Keratinocyte (primary cell): ENCODE measurements at regions not wholly inside any gene's neighbourhood (a gene's known extent, or its start where the extent isn't known, plus 50 kb on each side); places are given as distances from the start of the nearest gene placed in this dataset.

Experiments used
- DNase-seq: peaks from one replicate; pipeline ENCODE4 v3.0.0-alpha.2; 2011; ENCODE audit warnings: low read depth, missing footprints, low spot score
- FAIRE-seq: peaks from 2 replicates; lab custom pipeline; 2011; peaks lifted over from hg19 to GRCh38; lab: Jason Lieb, UNC
- H2AFZ ChIP-seq: 2 replicates; pipeline ENCODE4 v1.6.0; 2012; ENCODE audit warnings: low read length, control low read depth, inconsistent platforms; ENCODE audit not compliant: control insufficient read depth
- H3K27ac ChIP-seq: 2 replicates; pipeline ENCODE4 v1.5.1; 2011; ENCODE audit warnings: low read length; ENCODE audit not compliant: control insufficient read depth, insufficient read depth
- H3K27me3 ChIP-seq: 3 replicates; pipeline ENCODE4 v1.6.0; 2011; ENCODE audit warnings: low read length; ENCODE audit not compliant: control insufficient read depth, insufficient read depth; ENCODE audit errors: extremely low read depth
- H3K36me3 ChIP-seq, 2 experiments: 2 replicates in 1 of 2; 3 replicates in 1 of 2; pipeline ENCODE4 v1.5.1; 2011; ENCODE audit warnings: low read length in 2 of 2, mild to moderate bottlenecking in 1 of 2; ENCODE audit not compliant: control insufficient read depth in 2 of 2, insufficient read depth in 2 of 2; ENCODE audit errors: extremely low read depth in 1 of 2
- H3K4me1 ChIP-seq: 3 replicates; pipeline ENCODE4 v1.5.1; 2011; ENCODE audit warnings: low read length; ENCODE audit not compliant: control insufficient read depth, insufficient read depth; ENCODE audit errors: extremely low read depth
- H3K4me2 ChIP-seq: 3 replicates; pipeline ENCODE4 v1.6.0; 2011; ENCODE audit warnings: low read depth, low read length; ENCODE audit not compliant: control insufficient read depth, insufficient read depth; ENCODE audit errors: extremely low read depth
- H3K4me3 ChIP-seq, 3 experiments: fragments of 200-600 bp in 1 of 3; sonication (generic) in 1 of 3; 2 replicates in 2 of 3; 3 replicates in 1 of 3; pipeline ENCODE4 v1.5.1; 2011 to 2016; ENCODE audit warnings: low read length in 3 of 3, mild to moderate bottlenecking in 3 of 3, control low read depth in 2 of 3, inconsistent platforms in 1 of 3, low read depth in 1 of 3, mixed read lengths in 1 of 3, mixed run types in 1 of 3, moderate library complexity in 1 of 3; ENCODE audit not compliant: control insufficient read depth in 2 of 3, insufficient read depth in 2 of 3; ENCODE audit errors: extremely low read depth in 1 of 3
- H3K79me2 ChIP-seq: 2 replicates; pipeline ENCODE4 v1.6.0; 2012; ENCODE audit warnings: low read length; ENCODE audit not compliant: control insufficient read depth, insufficient read depth
- H3K9ac ChIP-seq: 3 replicates; pipeline ENCODE4 v1.6.0; 2011; ENCODE audit warnings: low read length; ENCODE audit not compliant: control insufficient read depth, insufficient read depth; ENCODE audit errors: extremely low read depth
- H3K9me1 ChIP-seq: 3 replicates; pipeline ENCODE4 v1.6.0; 2011; ENCODE audit warnings: low read length; ENCODE audit not compliant: control insufficient read depth, insufficient read depth; ENCODE audit errors: extremely low read depth
- H3K9me3 ChIP-seq: 2 replicates; pipeline ENCODE4 v1.5.1; 2012; ENCODE audit warnings: low read depth, low read length; ENCODE audit not compliant: control insufficient read depth
- H4K20me1 ChIP-seq: 3 replicates; pipeline ENCODE4 v1.6.0; 2011; ENCODE audit warnings: low read length; ENCODE audit not compliant: control insufficient read depth, insufficient read depth; ENCODE audit errors: extremely low read depth
- CTCF ChIP-seq, 3 experiments: IDR thresholded peaks in 1 of 3; conservative IDR thresholded peaks in 1 of 3; optimal IDR thresholded peaks in 1 of 3; 2 replicates in 2 of 3; 3 replicates in 1 of 3; pipeline versions ENCODE3 to v1.5.1; 2011; ENCODE audit warnings: low read length in 3 of 3, mild to moderate bottlenecking in 3 of 3, moderate library complexity in 2 of 3, control low read depth in 1 of 3, inconsistent platforms in 1 of 3; ENCODE audit not compliant: insufficient read depth in 2 of 3; ENCODE audit errors: extremely low read depth in 1 of 3
- EZH2 ChIP-seq: IDR thresholded peaks from one replicate; pipeline ENCODE4 v1.6.1; 2012; ENCODE audit warnings: inconsistent platforms, mild to moderate bottlenecking, low read length, moderate library complexity
- dilution Hi-C: fragments of 300-500 bp; cut with MboI; formaldehyde crosslinking; loops from one replicate; pipeline ENCODE4 v1.7.0; 2020; ENCODE audit warnings: low sequenced_read_pairs; ENCODE audit not compliant: extremely low pct_ligation_motif_present

- dilution Hi-C loops: no loop called here
- no peaks in the 10 kb centered on the region for H3K9me1 ChIP-seq
- TF ChIP-seq EZH2 (no peak), CTCF (optimal IDR thresholded peaks at IDR 0.05 in 1 of 3, IDR thresholded peaks at IDR 0.05 in 1 of 3, conservative IDR thresholded peaks at IDR 0.05 in 1 of 3; ENCODE audit: extremely low read depth in 1 of 3, insufficient read depth in 2 of 3, low read length in 3 of 3) (no peak)
- FAIRE-seq (no peak), DNase-seq (no peak)
- H3K4me1 ChIP-seq: no peaks in the 10 kb centered on the region
- no peaks in the 10 kb centered on the region for H3K9me3 ChIP-seq
- H3K27me3 ChIP-seq: no peaks in the 10 kb centered on the region
- no peaks in the 10 kb centered on the region for H3K79me2 ChIP-seq
- no peak overlapping the region for H3K4me3 ChIP-seq
- no peak overlapping the region for H3K27ac ChIP-seq
- no peaks in the 10 kb centered on the region for H4K20me1 ChIP-seq
- H3K9ac ChIP-seq: no peak overlapping the region
- H2AFZ ChIP-seq: no peak overlapping the region
- no peak overlapping the region for H3K4me2 ChIP-seq
- H3K36me3 ChIP-seq: no peaks in the 10 kb centered on the region
Observed at GRCh38 chr10:36681751-36682632, 443.4 kb upstream of the ANKRD30A start.

GRCh38 chr10:36679554-36679953 is 445.8 kb upstream of the ANKRD30A start:
- Histone ChIP-seq H3K9me1 (no peaks in the 10 kb centered on the region), H3K9ac (no peak overlapping the region), H3K4me2 (no peak overlapping the region), H3K79me2 (no peaks in the 10 kb centered on the region), H3K27ac (no peak overlapping the region), H3K9me3 (no peaks in the 10 kb centered on the region), H3K4me3 (no peak overlapping the region), H3K27me3 (no peaks in the 10 kb centered on the region), H2AFZ (no peak overlapping the region), H3K4me1 (no peaks in the 10 kb centered on the region), H3K36me3 (no peaks in the 10 kb centered on the region), H4K20me1 (no peaks in the 10 kb centered on the region)
- FAIRE-seq (no peak), DNase-seq (no peak)
- dilution Hi-C loops: no loop called here
- TF ChIP-seq CTCF (optimal IDR thresholded peaks at IDR 0.05 in 1 of 3, IDR thresholded peaks at IDR 0.05 in 1 of 3, conservative IDR thresholded peaks at IDR 0.05 in 1 of 3; ENCODE audit: extremely low read depth in 1 of 3, insufficient read depth in 2 of 3, low read length in 3 of 3) (no peak), EZH2 (no peak)
